Loucy (cell line): ENCODE measurements at regions not wholly inside any gene's neighbourhood (a gene's known extent, or its start where the extent isn't known, plus 50 kb on each side); places are given as distances from the start of the nearest gene placed in this dataset.

ENCODE experiments used
- H2AFZ ChIP-seq: fragments of 200-600 bp; sonication (generic); 2 replicates; pipeline ENCODE4 v1.6.0; 2016; ENCODE audit warnings: antibody characterized with exemption, mild to moderate bottlenecking, low read length, moderate library complexity
- H3F3A ChIP-seq: fragments of 200-600 bp; 2 replicates; pipeline ENCODE4 v1.6.0; 2016; ENCODE audit warnings: antibody characterized with exemption, low read depth, mild to moderate bottlenecking
- H3K27me3 ChIP-seq: fragments of 200-600 bp; sonication (generic); 2 replicates; pipeline ENCODE4 v1.6.1; 2014; ENCODE audit warnings: low read length, mild to moderate bottlenecking; ENCODE audit not compliant: insufficient read depth, poor library complexity, severe bottlenecking
- H3K36me3 ChIP-seq: fragments of 200-600 bp; sonication (generic); 2 replicates; pipeline ENCODE4 v1.6.1; 2016; ENCODE audit warnings: low read length; ENCODE audit not compliant: insufficient read depth
- H3K4me1 ChIP-seq: fragments of 200-600 bp; sonication (generic); 2 replicates; pipeline ENCODE4 v1.5.1; 2014; ENCODE audit warnings: low read length, mild to moderate bottlenecking; ENCODE audit not compliant: insufficient read depth, poor library complexity, severe bottlenecking
- H3K4me2 ChIP-seq: fragments of 200-600 bp; sonication (generic); 2 replicates; pipeline ENCODE4 v1.6.0; 2014; ENCODE audit warnings: antibody characterized with exemption, low read length, low read depth, mild to moderate bottlenecking; ENCODE audit not compliant: poor library complexity, severe bottlenecking
- H3K4me3 ChIP-seq: fragments of 200-600 bp; sonication (generic); 2 replicates; pipeline ENCODE4 v1.5.1; 2014; ENCODE audit warnings: low read length, mild to moderate bottlenecking, mixed read lengths; ENCODE audit not compliant: poor library complexity, severe bottlenecking
- H3K79me2 ChIP-seq: fragments of 200-600 bp; sonication (generic); 2 replicates; pipeline ENCODE4 v1.6.1; 2014; ENCODE audit warnings: low read length; ENCODE audit not compliant: insufficient read depth
- H3K9ac ChIP-seq: fragments of 200-600 bp; sonication (generic); 2 replicates; pipeline ENCODE4 v1.6.0; 2014; ENCODE audit warnings: mild to moderate bottlenecking, low read depth, low read length, moderate library complexity; ENCODE audit not compliant: poor library complexity, severe bottlenecking
- H3K9me2 ChIP-seq: fragments of 200-600 bp; sonication (generic); replicated peaks from 2 replicates; pipeline ENCODE4 v1.6.1; 2016; ENCODE audit warnings: low read depth, low read length, mixed read lengths
- H3K9me3 ChIP-seq: fragments of 200-600 bp; sonication (generic); 2 replicates; pipeline ENCODE4 v1.6.1; 2014; ENCODE audit warnings: mild to moderate bottlenecking, antibody characterized with exemption, low read length, low read depth; ENCODE audit not compliant: insufficient read depth
- H4K20me1 ChIP-seq: fragments of 200-600 bp; sonication (generic); 2 replicates; pipeline ENCODE4 v1.6.0; 2014; ENCODE audit warnings: antibody characterized with exemption, low read length, mild to moderate bottlenecking; ENCODE audit not compliant: insufficient read depth, poor library complexity, severe bottlenecking
- EZH2phosphoT487 ChIP-seq: fragments of 200-600 bp; IDR thresholded peaks from 2 replicates; pipeline ENCODE4 v1.6.1; 2018; ENCODE audit warnings: antibody characterized with exemption, mild to moderate bottlenecking, moderate library complexity, borderline replicate concordance
- TF ChIP-seq, protein P1 (sequence below): fragments of 200-600 bp; sonication (generic); conservative IDR thresholded peaks from 2 replicates; pipeline ENCODE4 v1.5.1; 2014; ENCODE audit warnings: mild to moderate bottlenecking, antibody characterized with exemption, low read length

DNA sequence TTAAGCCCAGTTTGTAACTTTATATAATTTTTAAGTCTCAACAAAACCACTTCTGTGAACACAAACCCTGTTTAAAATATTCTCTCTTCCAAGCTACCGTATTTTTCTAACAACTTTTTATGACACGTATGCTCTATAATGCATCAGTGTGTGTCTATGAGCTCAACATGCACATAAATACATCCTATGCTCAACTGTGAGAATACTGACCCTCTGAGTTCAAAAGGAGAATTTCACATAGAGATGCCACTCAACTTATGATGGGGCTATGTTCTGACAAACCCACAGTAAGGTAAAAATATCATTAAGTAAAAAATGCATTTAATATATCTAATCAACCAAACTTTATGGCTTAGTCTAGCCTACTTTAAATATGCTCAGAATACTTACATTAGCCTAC, 1139.7 kb upstream of the SPRY2 start:
- no peaks in the 10 kb centered on the region for H3K36me3 ChIP-seq
- no peak for TF ChIP-seq EZH2phosphoT487
- TF ChIP-seq, protein P1, sequence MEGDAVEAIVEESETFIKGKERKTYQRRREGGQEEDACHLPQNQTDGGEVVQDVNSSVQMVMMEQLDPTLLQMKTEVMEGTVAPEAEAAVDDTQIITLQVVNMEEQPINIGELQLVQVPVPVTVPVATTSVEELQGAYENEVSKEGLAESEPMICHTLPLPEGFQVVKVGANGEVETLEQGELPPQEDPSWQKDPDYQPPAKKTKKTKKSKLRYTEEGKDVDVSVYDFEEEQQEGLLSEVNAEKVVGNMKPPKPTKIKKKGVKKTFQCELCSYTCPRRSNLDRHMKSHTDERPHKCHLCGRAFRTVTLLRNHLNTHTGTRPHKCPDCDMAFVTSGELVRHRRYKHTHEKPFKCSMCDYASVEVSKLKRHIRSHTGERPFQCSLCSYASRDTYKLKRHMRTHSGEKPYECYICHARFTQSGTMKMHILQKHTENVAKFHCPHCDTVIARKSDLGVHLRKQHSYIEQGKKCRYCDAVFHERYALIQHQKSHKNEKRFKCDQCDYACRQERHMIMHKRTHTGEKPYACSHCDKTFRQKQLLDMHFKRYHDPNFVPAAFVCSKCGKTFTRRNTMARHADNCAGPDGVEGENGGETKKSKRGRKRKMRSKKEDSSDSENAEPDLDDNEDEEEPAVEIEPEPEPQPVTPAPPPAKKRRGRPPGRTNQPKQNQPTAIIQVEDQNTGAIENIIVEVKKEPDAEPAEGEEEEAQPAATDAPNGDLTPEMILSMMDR = peak; percentile 42; the same call in 1 of the 2 replicates
- no peaks in the 10 kb centered on the region for H3K4me1 ChIP-seq

DNA sequence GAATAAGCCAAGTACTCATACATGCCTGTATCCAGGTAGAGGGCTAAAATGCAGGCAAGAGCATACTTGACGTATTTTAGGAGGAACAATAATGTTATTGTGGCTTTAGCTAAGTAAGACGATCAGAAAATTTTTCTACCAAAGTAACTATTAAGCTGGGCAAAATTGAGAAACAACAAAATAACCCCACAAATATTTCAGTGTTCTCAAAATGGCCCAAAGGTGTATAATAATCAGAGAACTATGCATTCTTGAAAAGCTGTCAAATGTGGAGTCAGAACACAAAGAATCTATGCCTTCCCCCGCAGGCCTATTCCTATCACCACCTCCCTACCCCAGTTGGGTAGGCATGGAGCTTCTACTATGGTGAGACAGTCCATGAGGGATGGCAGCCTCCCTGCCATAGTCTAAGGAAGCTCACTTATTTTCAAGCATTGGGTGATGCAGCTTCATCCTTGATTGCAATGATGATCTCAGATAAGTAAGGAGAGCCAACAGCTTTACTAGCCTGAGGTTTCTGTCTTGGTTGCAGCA, 1132.5 kb upstream of the SPRY2 start:
- TF ChIP-seq, protein P1 = no peak
- TF ChIP-seq EZH2phosphoT487 = no peak
- Histone ChIP-seq H3K9ac (no peak overlapping the region), H3K9me3 (no peaks in the 10 kb centered on the region), H3K4me1 (no peaks in the 10 kb centered on the region), H3K36me3 (no peaks in the 10 kb centered on the region), H3F3A (no peaks in the 10 kb centered on the region), H3K27me3 (no peaks in the 10 kb centered on the region), H3K4me2 (no peak overlapping the region), H3K4me3 (no peak overlapping the region), H4K20me1 (no peaks in the 10 kb centered on the region), H2AFZ (no peak overlapping the region), H3K9me2 (no peaks in the 10 kb centered on the region), H3K79me2 (no peaks in the 10 kb centered on the region)

More for the DNA sequence above, 1139.7 kb upstream of the SPRY2 start:
- no peaks in the 10 kb centered on the region for H3K9me2 ChIP-seq
- H3F3A ChIP-seq = no peaks in the 10 kb centered on the region
- H3K9ac ChIP-seq = no peak overlapping the region
- H4K20me1 ChIP-seq = no peaks in the 10 kb centered on the region
- no peaks in the 10 kb centered on the region for H3K79me2 ChIP-seq
- no peak overlapping the region for H2AFZ ChIP-seq
- no peaks in the 10 kb centered on the region for H3K27me3 ChIP-seq
- H3K4me3 ChIP-seq = no peak overlapping the region
- H3K4me2 ChIP-seq = no peak overlapping the region
- H3K9me3 ChIP-seq = no peaks in the 10 kb centered on the region

DNA sequence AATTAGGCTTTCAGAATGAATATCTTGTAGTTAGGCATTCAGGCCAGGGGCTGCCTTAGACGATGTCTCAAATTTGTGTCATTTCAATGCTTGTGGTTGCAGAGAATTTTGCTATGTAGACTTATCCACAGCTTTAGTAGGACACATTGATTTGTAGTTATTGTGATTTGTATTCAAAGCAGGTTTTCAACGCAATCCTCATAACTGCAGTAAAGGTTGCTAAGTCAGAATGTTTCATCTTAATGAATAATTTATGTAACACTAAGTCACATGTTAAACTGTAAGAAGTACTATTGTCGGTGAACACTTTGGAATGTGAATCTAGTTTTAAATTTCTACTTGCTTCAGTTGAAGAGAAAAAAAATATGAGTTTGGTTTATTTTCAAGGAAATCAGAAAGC, 1117.2 kb upstream of the SPRY2 start:
- TF ChIP-seq EZH2phosphoT487 = no peak
- TF ChIP-seq, protein P1 = no peak
- H3K9me3 ChIP-seq = no peaks in the 10 kb centered on the region
- no peak overlapping the region for H2AFZ ChIP-seq
- no peaks in the 10 kb centered on the region for H3F3A ChIP-seq
- H3K27me3 ChIP-seq = no peaks in the 10 kb centered on the region
- H4K20me1 ChIP-seq = no peaks in the 10 kb centered on the region
- H3K79me2 ChIP-seq = no peaks in the 10 kb centered on the region
- H3K9ac ChIP-seq = no peak overlapping the region
- H3K4me3 ChIP-seq = no peak overlapping the region
- no peaks in the 10 kb centered on the region for H3K36me3 ChIP-seq
- H3K4me2 ChIP-seq = no peak overlapping the region
- H3K9me2 ChIP-seq = no peaks in the 10 kb centered on the region
- H3K4me1 ChIP-seq = no peaks in the 10 kb centered on the region
